ENCODE measurements at regions not wholly inside any gene's neighbourhood (a gene's known extent, or its start where the extent isn't known, plus 50 kb on each side); places are given as distances from the start of the nearest gene placed in this dataset.

DNA sequence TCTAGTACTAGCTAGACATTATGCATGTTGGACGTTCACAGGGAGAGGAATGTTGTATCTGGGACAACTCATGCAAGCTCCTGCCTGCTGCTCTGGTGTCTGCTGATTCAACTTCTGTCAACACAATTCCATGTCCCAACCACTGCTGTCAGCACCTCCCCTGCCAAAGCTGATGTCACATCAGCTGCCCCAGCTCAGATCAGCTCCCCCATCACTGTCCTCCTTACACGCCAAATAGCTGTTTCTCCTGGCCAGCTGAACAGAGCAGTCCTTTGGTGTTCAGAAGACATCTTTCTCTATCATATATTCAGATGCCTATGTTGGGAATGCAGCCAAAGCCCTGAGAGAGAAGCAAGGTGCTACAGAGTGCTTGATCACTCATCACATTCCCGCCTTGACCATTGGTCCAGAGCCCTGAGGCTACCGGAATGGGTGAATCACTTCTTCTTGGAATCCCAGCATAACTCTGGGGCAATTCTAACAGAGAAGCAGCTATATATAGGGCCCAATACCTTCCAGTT is 223.3 kb downstream of the SEC61B start:
- TF ChIP-seq POLR2AphosphoS5 (IDR thresholded peaks at IDR 0.05) (peak; percentile 33), POLR2A (IDR thresholded peaks at IDR 0.05) (no peak)
- TF ChIP-seq, protein P1, sequence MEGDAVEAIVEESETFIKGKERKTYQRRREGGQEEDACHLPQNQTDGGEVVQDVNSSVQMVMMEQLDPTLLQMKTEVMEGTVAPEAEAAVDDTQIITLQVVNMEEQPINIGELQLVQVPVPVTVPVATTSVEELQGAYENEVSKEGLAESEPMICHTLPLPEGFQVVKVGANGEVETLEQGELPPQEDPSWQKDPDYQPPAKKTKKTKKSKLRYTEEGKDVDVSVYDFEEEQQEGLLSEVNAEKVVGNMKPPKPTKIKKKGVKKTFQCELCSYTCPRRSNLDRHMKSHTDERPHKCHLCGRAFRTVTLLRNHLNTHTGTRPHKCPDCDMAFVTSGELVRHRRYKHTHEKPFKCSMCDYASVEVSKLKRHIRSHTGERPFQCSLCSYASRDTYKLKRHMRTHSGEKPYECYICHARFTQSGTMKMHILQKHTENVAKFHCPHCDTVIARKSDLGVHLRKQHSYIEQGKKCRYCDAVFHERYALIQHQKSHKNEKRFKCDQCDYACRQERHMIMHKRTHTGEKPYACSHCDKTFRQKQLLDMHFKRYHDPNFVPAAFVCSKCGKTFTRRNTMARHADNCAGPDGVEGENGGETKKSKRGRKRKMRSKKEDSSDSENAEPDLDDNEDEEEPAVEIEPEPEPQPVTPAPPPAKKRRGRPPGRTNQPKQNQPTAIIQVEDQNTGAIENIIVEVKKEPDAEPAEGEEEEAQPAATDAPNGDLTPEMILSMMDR (IDR thresholded peaks at IDR 0.05), result no peak
- H3K27me3 ChIP-seq, result no peaks in the 10 kb centered on the region
- peaks cover 0 to 11% (median 7%) of the 10 kb centered on the region in 3 donors for H3K4me1 ChIP-seq
- ATAC-seq, result peak; percentile 73
- no peaks in the 10 kb centered on the region for H3K9me3 ChIP-seq
- peak overlapping the region in 2 of 4 donors; percentile 18 to 24 for H3K27ac ChIP-seq
- WGBS, 2 donors (ENCODE audit: low coverage in 1 of 2), result 35 to 43% methylated on average over 2 to 4 of the region's 4 CpGs
- no peak overlapping the region for H3K4me3 ChIP-seq
- H3K36me3 ChIP-seq, result no peaks in the 10 kb centered on the region

DNA sequence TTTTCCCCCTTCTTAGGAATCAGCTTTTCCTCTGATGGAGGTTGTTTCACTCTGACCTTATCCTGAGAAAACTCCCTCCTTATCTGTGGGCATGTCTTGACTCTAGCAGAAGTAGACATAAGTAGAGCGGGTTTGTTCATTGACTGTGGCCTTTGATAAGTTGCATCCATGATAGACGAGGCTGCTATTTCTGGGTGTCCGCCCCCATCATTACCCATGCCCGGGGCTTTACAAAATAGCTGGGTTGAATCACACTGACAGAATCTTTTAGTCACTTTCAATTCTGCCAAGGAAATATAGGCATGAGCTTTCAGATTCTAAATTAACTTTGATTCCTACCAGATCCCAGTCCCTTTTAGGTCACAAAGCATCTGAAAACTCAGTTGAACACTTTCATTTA is 223.8 kb downstream of the SEC61B start:
- 0 to 31% methylated on average over 1 to 2 of the region's 4 CpGs for WGBS, 2 donors (ENCODE audit: low coverage in 1 of 2)
- H3K27ac ChIP-seq, result peak overlapping the region in 2 of 4 donors; percentile 18 to 24
- no peaks in the 10 kb centered on the region for H3K9me3 ChIP-seq
- TF ChIP-seq, protein P1 (IDR thresholded peaks at IDR 0.05), result no peak
- TF ChIP-seq EP300 (IDR thresholded peaks at IDR 0.05), result no peak
- no peaks in the 10 kb centered on the region for H3K27me3 ChIP-seq
- no peak overlapping the region for H3K4me3 ChIP-seq
- peaks cover 0 to 11% (median 7%) of the 10 kb centered on the region in 3 donors for H3K4me1 ChIP-seq
- no peak for ATAC-seq
- no peaks in the 10 kb centered on the region for H3K36me3 ChIP-seq

DNA sequence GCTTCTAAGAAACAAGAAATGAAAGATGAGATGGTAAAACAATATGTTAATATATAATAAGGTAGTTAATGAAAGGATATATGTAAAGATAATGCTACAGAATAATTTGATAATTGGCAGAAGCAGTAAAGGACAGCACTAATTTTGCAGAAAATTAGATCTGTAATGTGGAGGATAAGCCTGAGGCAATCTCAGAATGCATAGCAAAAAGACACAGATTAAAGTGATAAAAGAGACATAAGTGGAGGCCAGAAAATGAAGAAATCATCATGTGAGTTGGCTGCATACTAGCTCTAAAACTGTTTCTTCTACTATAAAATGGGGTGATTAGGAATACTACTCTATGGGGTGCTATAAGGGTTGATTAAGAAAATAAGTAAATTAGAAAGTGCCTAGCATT is 225.9 kb downstream of the SEC61B start:
- peaks cover 0 to 18% (median 7%) of the 10 kb centered on the region in 3 donors for H3K4me1 ChIP-seq
- no peaks in the 10 kb centered on the region for H3K9me3 ChIP-seq
- no peak overlapping the region for H3K27ac ChIP-seq
- H3K36me3 ChIP-seq, result no peaks in the 10 kb centered on the region
- H3K27me3 ChIP-seq, result no peaks in the 10 kb centered on the region
- TF ChIP-seq POLR2A (IDR thresholded peaks at IDR 0.05) (no peak), POLR2AphosphoS5 (IDR thresholded peaks at IDR 0.05) (no peak), EP300 (IDR thresholded peaks at IDR 0.05) (no peak)
- TF ChIP-seq, protein P1 (IDR thresholded peaks at IDR 0.05), result no peak
- ATAC-seq, result no peak
- no peak overlapping the region for H3K4me3 ChIP-seq

DNA sequence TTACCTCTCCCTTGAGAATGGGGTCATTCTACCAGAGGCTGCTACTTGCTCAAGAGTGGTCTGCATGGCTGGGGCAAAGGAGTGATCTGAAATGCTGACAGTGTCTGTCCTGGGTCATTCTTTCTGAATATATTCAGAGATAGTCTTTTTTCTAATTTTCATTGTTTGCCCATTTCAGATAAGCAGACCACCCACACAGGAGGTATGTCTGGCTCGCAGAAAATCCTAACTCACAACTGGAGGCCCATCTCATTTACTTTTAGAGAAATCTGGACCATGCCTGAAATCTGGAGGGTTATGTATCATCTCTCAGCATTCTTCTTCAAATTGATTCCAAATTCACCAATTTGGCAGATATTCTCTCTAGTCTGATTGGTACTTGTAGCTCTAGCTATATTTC is 227.6 kb downstream of the SEC61B start:
- no peaks in the 10 kb centered on the region for H3K27me3 ChIP-seq
- no peak overlapping the region for H3K4me3 ChIP-seq
- peaks cover 0 to 18% (median 7%) of the 10 kb centered on the region in 3 donors for H3K4me1 ChIP-seq
- H3K36me3 ChIP-seq, result no peaks in the 10 kb centered on the region
- no peak for TF ChIP-seq POLR2A (IDR thresholded peaks at IDR 0.05)
- TF ChIP-seq, protein P1 (IDR thresholded peaks at IDR 0.05), result no peak
- WGBS, 2 donors (ENCODE audit: low coverage in 1 of 2), result 67 to 70% methylated on average over 1 of the region's 1 CpG
- H3K27ac ChIP-seq, result no peak overlapping the region
- no peaks in the 10 kb centered on the region for H3K9me3 ChIP-seq
- no peak for ATAC-seq

DNA sequence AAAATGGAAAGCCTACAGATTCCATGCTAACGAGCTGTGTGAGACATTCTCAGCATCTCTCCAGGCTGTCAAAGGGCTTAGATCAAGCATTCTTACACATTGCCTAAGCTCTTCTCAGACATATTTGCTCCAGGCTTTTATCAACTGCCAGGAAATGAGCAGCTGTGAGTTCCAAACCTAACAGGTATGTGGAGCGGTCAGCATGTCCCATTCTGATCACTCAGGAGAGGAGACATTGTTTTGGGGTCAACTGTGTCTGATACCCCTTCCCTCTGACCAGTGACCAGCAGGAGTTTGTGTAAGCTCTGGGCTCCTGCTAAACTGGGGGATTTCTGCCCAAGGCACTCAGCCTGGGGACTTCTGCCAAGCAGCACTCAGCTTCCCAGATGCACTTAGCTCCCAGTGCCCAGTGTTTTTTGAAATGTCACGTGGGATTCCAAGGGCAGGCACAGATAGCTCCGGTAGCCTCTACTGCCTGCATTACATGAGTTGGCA is 229.1 kb downstream of the SEC61B start:
- H3K27me3 ChIP-seq, result no peaks in the 10 kb centered on the region
- no peaks in the 10 kb centered on the region for H3K9me3 ChIP-seq
- TF ChIP-seq, protein P1 (IDR thresholded peaks at IDR 0.05), result no peak
- TF ChIP-seq POLR2AphosphoS5 (IDR thresholded peaks at IDR 0.05) (peak; percentile 18), EP300 (IDR thresholded peaks at IDR 0.05) (no peak)
- H3K36me3 ChIP-seq, result no peaks in the 10 kb centered on the region
- no peak overlapping the region for H3K4me3 ChIP-seq
- WGBS, 2 donors (ENCODE audit: low coverage in 1 of 2), result 23 to 61% methylated on average over 4 of the region's 4 CpGs
- H3K4me1 ChIP-seq, result peaks cover 0 to 8% (median 0%) of the 10 kb centered on the region in 3 donors
- H3K27ac ChIP-seq, result peak overlapping the region in 1 of 4 donors; percentile 43
- peak; percentile 39 for ATAC-seq
